ENCODE measurements at regions not wholly inside any gene's neighbourhood (a gene's known extent, or its start where the extent isn't known, plus 50 kb on each side); places are given as distances from the start of the nearest gene placed in this dataset.
A peak's percentile ranks its signal among the peaks of the same experiment; 100 is the strongest.

- no peaks in the 10 kb centered on the region for H3K79me2 ChIP-seq (ENCODE audit: insufficient read depth, low read length)
- H3K36me3 ChIP-seq (replicated peaks in 1 of 2; ENCODE audit: control insufficient read depth in 1 of 2, insufficient read depth in 2 of 2, low read length in 2 of 2): no peaks in the 10 kb centered on the region
- H3K4me3 ChIP-seq (replicated peaks in 1 of 3; ENCODE audit: low read depth in 2 of 3, low read length in 3 of 3): no peak overlapping the region
- H3K27ac Mint-ChIP-seq: no peak overlapping the region
- H3K4me1 ChIP-seq (ENCODE audit: control insufficient read depth in 1 of 2, insufficient read depth in 2 of 2, low read length in 2 of 2): no peaks in the 10 kb centered on the region
- no peaks in the 10 kb centered on the region for H3K27me3 Mint-ChIP-seq (ENCODE audit: low read depth in 3 of 3)
- no peaks in the 10 kb centered on the region for H3K9me3 ChIP-seq (replicated peaks in 1 of 2; ENCODE audit: control insufficient read depth in 1 of 2, insufficient read depth in 1 of 2, low read length in 2 of 2)
- no peak overlapping the region for H3K27ac ChIP-seq (ENCODE audit: low read depth in 1 of 2, low read length in 2 of 2)
- H3K4me1 Mint-ChIP-seq: peaks cover 6% of the 10 kb centered on the region
- H3K9me3 Mint-ChIP-seq: no peaks in the 10 kb centered on the region
- H3K4me3 Mint-ChIP-seq: no peak overlapping the region
- H2AFZ ChIP-seq (ENCODE audit: insufficient read depth, low read depth, low read length, poor library complexity, severe bottlenecking): no peak overlapping the region
- DNase-seq: no peak
- no peaks in the 10 kb centered on the region for H3K36me3 Mint-ChIP-seq
- intact Hi-C loops (cut with micrococcal nuclease): loop anchor here in 1 of 2 donors (10.0 kb wide), 1 partner anchor 195 kb away; no protein-coding TSS in a partner anchor
- TF ChIP-seq CTCF (IDR thresholded peaks at IDR 0.05): no peak
- H4K20me1 ChIP-seq (ENCODE audit: insufficient read depth, low read length): no peaks in the 10 kb centered on the region
- H3K4me2 ChIP-seq (replicated peaks; ENCODE audit: extremely low read depth, low read length, poor library complexity, severe bottlenecking): no peak overlapping the region
- WGBS (ENCODE audit: insufficient coverage): no CpG with 5 or more reads among the region's 2 CpGs
- H3K9ac ChIP-seq (ENCODE audit: insufficient read depth, low read length, poor library complexity, severe bottlenecking): no peak overlapping the region
- no peaks in the 10 kb centered on the region for H3K27me3 ChIP-seq (ENCODE audit: control insufficient read depth in 2 of 2, insufficient read depth in 2 of 2, low read length in 2 of 2)
Observed at GRCh38 chr2:196329959-196330358, 158.6 kb upstream of the STK17B start.

GRCh38 chr2:196330645-196331044 lies 159.3 kb upstream of the STK17B start:
- Mint-ChIP-seq H3K36me3 (no peaks in the 10 kb centered on the region), H3K27me3 (ENCODE audit: low read depth in 3 of 3) (no peaks in the 10 kb centered on the region), H3K4me1 (peaks cover 6% of the 10 kb centered on the region), H3K27ac (peak overlapping the region in 1 of 7 donors; percentile 48), H3K4me3 (no peak overlapping the region), H3K9me3 (no peaks in the 10 kb centered on the region)
- H3K36me3 ChIP-seq (replicated peaks in 1 of 2; ENCODE audit: control insufficient read depth in 1 of 2, insufficient read depth in 2 of 2, low read length in 2 of 2): no peaks in the 10 kb centered on the region
- intact Hi-C loops (cut with micrococcal nuclease): loop anchor here in 1 of 2 donors (10.0 kb wide), 1 partner anchor 196 kb away; no protein-coding TSS in a partner anchor
- no peak for TF ChIP-seq CTCF (IDR thresholded peaks at IDR 0.05)
- H3K4me3 ChIP-seq (replicated peaks in 1 of 3; ENCODE audit: low read depth in 2 of 3, low read length in 3 of 3): no peak overlapping the region
- H3K27me3 ChIP-seq (ENCODE audit: control insufficient read depth in 2 of 2, insufficient read depth in 2 of 2, low read length in 2 of 2): no peaks in the 10 kb centered on the region
- H3K27ac ChIP-seq (ENCODE audit: low read depth in 1 of 2, low read length in 2 of 2): no peak overlapping the region
- no peaks in the 10 kb centered on the region for H4K20me1 ChIP-seq (ENCODE audit: insufficient read depth, low read length)
- no peak overlapping the region for H2AFZ ChIP-seq (ENCODE audit: insufficient read depth, low read depth, low read length, poor library complexity, severe bottlenecking)
- no peaks in the 10 kb centered on the region for H3K9me3 ChIP-seq (replicated peaks in 1 of 2; ENCODE audit: control insufficient read depth in 1 of 2, insufficient read depth in 1 of 2, low read length in 2 of 2)
- no peak overlapping the region for H3K4me2 ChIP-seq (replicated peaks; ENCODE audit: extremely low read depth, low read length, poor library complexity, severe bottlenecking)
- H3K4me1 ChIP-seq (ENCODE audit: control insufficient read depth in 1 of 2, insufficient read depth in 2 of 2, low read length in 2 of 2): no peaks in the 10 kb centered on the region
- 70% methylated on average over 2 of the region's 4 CpGs for WGBS (ENCODE audit: insufficient coverage)
- no peaks in the 10 kb centered on the region for H3K79me2 ChIP-seq (ENCODE audit: insufficient read depth, low read length)
- no peak overlapping the region for H3K9ac ChIP-seq (ENCODE audit: insufficient read depth, low read length, poor library complexity, severe bottlenecking)
- DNase-seq: no peak

All from CD14-positive monocyte (primary cell).